ENCODE measurements at regions not wholly inside any gene's neighbourhood (a gene's known extent, or its start where the extent isn't known, plus 50 kb on each side); places are given as distances from the start of the nearest gene placed in this dataset.

GRCh38 chr10:27451054-27451453 lies 53.0 kb upstream of the RAB18 start:
- TF ChIP-seq GATA2 (IDR thresholded peaks at IDR 0.05; ENCODE audit: low read depth, low read length) (no peak), GATA3 (IDR thresholded peaks at IDR 0.05; ENCODE audit: low read depth, low read length) (no peak)
